IgD-negative memory B cell (primary cell): ENCODE measurements at regions not wholly inside any gene's neighbourhood (a gene's known extent, or its start where the extent isn't known, plus 50 kb on each side); places are given as distances from the start of the nearest gene placed in this dataset.
A peak's percentile ranks its signal among the peaks of the same experiment; 100 is the strongest.

Source experiments
- H3K27ac Mint-ChIP-seq, 3 donors: one replicate each; pipeline ENCODE4 v1.8.0; 2020 to 2022; ENCODE audit warnings: mild to moderate bottlenecking in 3 of 3, mixed read lengths in 3 of 3, moderate library complexity in 1 of 3
- H3K27me3 Mint-ChIP-seq: one replicate; pipeline ENCODE4 v1.8.0; 2021; ENCODE audit warnings: mixed read lengths
- H3K36me3 Mint-ChIP-seq: one replicate; pipeline ENCODE4 v1.8.0; 2020; ENCODE audit warnings: mild to moderate bottlenecking, mixed read lengths
- H3K4me1 Mint-ChIP-seq, 3 donors: one replicate each; pipeline ENCODE4 v1.8.0; 2020 to 2022; ENCODE audit warnings: mixed read lengths in 3 of 3, mild to moderate bottlenecking in 1 of 3
- H3K4me3 Mint-ChIP-seq, 4 donors: one replicate each; pipeline ENCODE4 v1.8.0; 2020 to 2022; ENCODE audit warnings: mild to moderate bottlenecking in 4 of 4, mixed read lengths in 4 of 4, moderate library complexity in 3 of 4
- H3K9me3 Mint-ChIP-seq, 3 donors: one replicate each; pipeline ENCODE4 v1.8.0; 2020 to 2021; ENCODE audit warnings: mixed read lengths in 3 of 3, mild to moderate bottlenecking in 1 of 3

DNA sequence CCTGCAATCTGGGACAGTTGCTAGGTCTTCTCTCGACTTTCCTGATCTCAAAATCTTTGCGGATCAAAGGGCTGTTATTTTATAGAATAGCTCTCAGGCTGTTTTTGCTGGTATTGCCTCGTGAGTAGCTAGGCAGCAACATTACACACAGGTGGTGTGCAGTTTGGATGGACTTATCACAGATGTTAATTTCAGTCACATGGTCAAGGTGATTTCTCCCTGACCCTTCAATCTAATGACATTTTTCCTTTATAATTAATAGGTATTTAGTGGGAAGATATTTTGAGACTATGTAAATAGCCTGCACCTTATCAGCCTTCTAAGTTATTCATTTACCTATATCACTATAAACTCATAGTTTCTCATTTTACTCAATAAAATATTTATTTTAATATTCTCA, 309.6 kb upstream of the PRKCQ start:
- Mint-ChIP-seq H3K27me3 (peaks cover 4% of the 10 kb centered on the region), H3K36me3 (no peaks in the 10 kb centered on the region)

DNA sequence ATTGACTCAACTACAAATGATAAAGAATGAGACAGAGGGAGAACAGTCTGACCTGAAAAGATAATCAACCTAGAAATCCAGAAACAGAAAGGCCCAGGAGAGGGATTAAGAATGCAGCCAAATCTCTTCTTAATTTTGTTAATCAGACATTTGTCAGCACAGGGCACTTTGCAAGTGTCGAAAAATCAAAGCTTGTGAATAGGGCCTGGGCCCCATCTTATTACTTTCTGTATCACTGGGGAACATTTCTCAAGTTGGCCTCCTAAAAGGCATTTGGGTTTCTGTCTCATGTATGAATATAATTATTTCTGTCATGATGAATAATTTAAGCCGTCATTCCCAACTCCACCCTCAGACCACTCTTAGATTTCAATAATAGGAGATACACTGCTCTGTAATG, 308.4 kb upstream of the PRKCQ start:
- no peak overlapping the region for H3K4me3 Mint-ChIP-seq
- peaks cover 8% of the 10 kb centered on the region for H3K27me3 Mint-ChIP-seq
- peaks cover 8 to 13% (median 12%) of the 10 kb centered on the region in 3 donors for H3K4me1 Mint-ChIP-seq
- no peak overlapping the region for H3K27ac Mint-ChIP-seq
- H3K9me3 Mint-ChIP-seq: no peaks in the 10 kb centered on the region
- H3K36me3 Mint-ChIP-seq: no peaks in the 10 kb centered on the region

More for the DNA sequence above, 309.6 kb upstream of the PRKCQ start:
- no peak overlapping the region for H3K4me3 Mint-ChIP-seq
- no peaks in the 10 kb centered on the region for H3K9me3 Mint-ChIP-seq
- H3K27ac Mint-ChIP-seq: peak overlapping the region in 1 of 3 donors; percentile 18
- H3K4me1 Mint-ChIP-seq: peaks cover 7 to 10% (median 7%) of the 10 kb centered on the region in 3 donors

DNA sequence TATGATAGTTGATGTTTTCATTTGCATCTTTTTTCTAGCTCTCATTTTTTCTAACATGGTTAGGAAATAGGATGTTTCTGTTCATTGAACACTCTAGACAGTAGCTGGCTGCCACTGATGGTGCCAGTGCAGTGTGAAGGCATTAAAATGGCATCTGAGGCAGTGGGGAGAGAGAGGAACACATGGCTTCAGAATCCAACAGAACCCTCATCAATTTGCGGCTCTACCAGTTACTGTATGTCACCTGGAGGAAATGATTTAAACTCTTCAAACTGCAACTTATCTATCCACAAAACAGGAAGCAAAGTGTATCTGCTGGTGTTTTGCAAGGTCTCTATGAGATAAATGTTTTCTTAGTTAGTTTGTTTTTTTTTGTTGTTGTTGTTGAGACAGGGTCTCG, 305.2 kb upstream of the PRKCQ start:
- Mint-ChIP-seq H3K4me1 (peaks cover 8 to 13% (median 12%) of the 10 kb centered on the region in 3 donors), H3K27me3 (peaks cover 5% of the 10 kb centered on the region)

DNA sequence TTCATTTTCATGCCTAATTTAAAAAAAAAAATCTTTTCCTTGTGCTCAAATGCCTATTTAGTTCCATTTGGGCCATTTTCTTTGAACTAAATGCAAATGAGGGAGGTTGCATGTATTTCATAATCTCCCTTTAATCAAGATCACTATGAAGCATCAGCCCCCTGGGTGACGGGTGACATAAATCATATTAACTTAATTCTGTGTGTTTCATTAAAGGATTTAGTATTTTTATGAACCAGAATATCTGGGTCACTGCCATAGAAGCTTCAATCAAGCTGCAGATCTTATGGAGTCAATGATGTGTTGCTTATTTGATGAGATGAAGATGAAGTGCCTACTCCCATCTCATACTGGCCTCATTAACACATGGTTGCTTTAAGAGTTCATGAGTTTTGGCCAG, 301.9 kb upstream of the PRKCQ start:
- Mint-ChIP-seq H3K27me3 (peaks cover 7% of the 10 kb centered on the region), H3K4me1 (peaks cover 8 to 13% (median 12%) of the 10 kb centered on the region in 3 donors), H3K36me3 (no peaks in the 10 kb centered on the region), H3K4me3 (no peak overlapping the region), H3K9me3 (no peaks in the 10 kb centered on the region), H3K27ac (no peak overlapping the region)

More for the DNA sequence above, 305.2 kb upstream of the PRKCQ start:
- H3K36me3 Mint-ChIP-seq: no peaks in the 10 kb centered on the region
- no peak overlapping the region for H3K27ac Mint-ChIP-seq
- H3K9me3 Mint-ChIP-seq: no peaks in the 10 kb centered on the region
- H3K4me3 Mint-ChIP-seq: peak overlapping the region in 1 of 4 donors; percentile 67

DNA sequence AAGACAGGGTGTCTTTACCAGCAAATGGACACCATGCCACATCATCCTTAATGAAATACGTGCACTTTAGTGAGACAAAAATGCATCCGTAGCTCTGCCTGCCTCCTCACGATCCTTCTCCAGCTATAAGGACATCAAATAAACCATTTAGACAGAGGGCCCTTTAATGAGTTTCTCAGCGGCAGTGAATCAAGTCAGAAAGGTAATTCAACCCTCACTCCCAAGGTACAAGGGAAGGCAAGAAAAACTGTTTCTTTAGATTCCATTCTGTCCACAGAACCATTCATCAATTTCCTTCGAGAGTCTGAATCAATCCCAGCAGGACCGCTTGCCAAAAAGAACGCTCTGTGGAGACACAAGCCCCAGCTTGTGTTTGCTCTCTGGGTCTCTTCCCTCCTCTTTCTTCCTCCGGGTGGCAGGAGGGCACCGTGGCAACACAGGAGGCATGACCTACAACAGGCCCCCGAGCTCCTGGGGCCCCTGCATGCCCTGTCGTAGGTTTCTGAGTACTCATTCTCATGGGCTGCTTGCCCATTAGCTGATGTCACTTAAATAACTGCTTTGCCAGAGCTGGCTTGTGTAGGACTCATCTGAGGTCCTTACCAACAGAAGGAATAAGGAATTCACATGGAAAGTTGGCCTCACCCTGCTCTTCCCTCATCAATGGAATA, 297.8 kb upstream of the PRKCQ start:
- Mint-ChIP-seq H3K36me3 (no peaks in the 10 kb centered on the region), H3K9me3 (no peaks in the 10 kb centered on the region), H3K27me3 (peaks cover 9% of the 10 kb centered on the region), H3K4me3 (no peak overlapping the region), H3K27ac (no peak overlapping the region), H3K4me1 (no peaks in the 10 kb centered on the region)

DNA sequence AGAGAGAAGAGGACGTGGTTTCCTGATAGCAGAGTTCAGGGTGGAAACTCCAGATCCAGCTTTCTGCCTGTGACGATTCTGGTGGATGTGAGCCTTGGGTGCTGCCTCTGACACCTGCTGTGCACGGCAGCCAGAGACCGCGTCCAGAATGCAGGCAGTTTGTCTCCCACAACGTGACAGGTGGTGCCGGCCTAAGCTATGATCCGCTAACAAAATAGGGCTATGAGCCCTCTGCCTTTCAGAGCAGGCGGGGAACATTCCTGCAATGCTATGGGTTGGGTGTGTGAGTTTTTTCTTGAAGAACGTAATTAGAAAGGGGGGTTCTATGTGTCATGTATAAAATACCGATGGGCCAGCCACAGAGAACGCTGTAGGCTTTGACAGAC, 297.3 kb upstream of the PRKCQ start:
- no peaks in the 10 kb centered on the region for H3K9me3 Mint-ChIP-seq

DNA sequence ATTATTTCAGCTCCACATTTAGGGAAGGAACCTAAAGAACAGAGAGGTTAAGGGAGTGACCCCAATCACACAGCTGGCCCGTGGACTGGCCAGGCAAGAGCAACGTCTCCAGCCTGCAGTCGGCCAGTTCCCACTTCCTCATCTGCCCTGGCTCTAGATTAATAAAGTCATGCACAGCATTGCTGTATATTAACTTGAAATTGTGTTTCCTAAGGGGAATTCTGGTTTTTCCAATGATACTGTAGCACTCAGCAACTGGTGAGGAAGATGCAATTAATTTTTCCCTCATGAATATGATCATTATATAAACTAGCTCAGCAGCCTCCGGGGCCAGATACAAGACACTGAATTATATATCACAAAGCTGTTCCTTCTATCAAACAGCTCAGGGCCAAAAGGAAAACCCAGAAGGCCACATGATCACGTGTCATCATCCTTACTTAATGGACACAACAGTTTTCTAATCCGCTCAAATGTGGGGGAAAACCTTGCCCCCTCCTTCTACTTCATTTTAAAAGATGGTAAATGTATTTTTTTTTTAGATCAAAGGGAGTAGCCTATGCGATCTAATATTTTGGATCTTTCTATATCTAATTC, 295.3 kb upstream of the PRKCQ start:
- peaks cover 11% of the 10 kb centered on the region for H3K27me3 Mint-ChIP-seq
- no peak overlapping the region for H3K27ac Mint-ChIP-seq
- H3K4me1 Mint-ChIP-seq: no peaks in the 10 kb centered on the region
- no peaks in the 10 kb centered on the region for H3K9me3 Mint-ChIP-seq
- no peak overlapping the region for H3K4me3 Mint-ChIP-seq
- no peaks in the 10 kb centered on the region for H3K36me3 Mint-ChIP-seq

More for the DNA sequence above, 297.3 kb upstream of the PRKCQ start:
- no peaks in the 10 kb centered on the region for H3K36me3 Mint-ChIP-seq
- H3K27ac Mint-ChIP-seq: no peak overlapping the region
- no peak overlapping the region for H3K4me3 Mint-ChIP-seq
- H3K4me1 Mint-ChIP-seq: no peaks in the 10 kb centered on the region
- H3K27me3 Mint-ChIP-seq: peaks cover 9% of the 10 kb centered on the region

DNA sequence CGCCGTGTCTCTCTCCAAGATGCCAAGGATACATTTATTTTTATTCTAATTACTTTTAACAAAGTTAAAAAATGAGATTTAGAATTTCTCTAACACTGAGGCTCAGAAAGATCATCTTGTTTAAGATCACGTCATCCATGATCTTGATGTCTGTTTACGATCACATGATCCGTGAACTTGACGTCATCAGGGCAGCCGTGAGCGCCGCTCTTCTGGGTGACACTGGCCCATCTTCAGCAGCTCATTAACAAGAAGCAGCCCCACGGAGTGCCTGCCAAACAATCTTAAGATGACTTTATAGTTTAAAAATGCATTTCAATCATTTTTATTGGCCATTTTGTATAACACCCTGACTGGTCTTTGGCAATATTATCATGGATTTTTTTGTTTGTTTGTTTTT, 291.1 kb upstream of the PRKCQ start:
- Mint-ChIP-seq H3K27me3 (peaks cover 9% of the 10 kb centered on the region), H3K4me1 (no peaks in the 10 kb centered on the region), H3K36me3 (no peaks in the 10 kb centered on the region), H3K27ac (no peak overlapping the region), H3K4me3 (no peak overlapping the region), H3K9me3 (no peaks in the 10 kb centered on the region)

DNA sequence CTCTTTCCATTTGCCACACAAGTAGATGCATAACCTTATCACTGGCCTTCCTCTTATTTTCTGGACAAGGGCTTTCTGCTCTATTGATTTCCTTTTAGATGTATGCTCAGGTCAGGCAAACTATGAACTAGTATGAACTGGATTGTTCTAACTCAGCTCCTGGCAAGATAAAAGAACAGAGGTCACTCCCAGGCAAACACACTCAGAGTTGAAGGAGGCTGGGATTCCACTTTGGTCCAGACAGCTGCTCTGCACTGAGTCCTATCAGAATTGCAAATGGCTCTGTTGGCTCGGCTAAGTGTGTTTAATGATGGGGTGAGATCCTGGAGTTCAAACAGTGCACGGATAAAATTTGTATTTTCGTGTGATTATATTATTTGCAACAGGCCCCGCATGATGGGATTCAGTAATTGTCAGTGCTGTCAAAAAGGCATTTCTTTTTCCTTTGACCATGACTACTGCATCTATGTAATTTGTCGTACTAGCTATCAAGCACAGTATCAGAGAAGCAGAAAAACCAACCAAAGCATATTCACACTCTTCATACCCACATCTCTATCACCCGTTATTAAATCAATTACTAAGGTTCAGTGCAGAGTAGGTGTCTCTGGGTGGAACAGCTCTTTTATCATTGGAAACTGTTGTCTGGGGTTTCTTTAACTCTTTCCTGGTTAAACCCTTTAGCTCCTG, 288.1 kb upstream of the PRKCQ start:
- Mint-ChIP-seq H3K4me1 (no peaks in the 10 kb centered on the region), H3K36me3 (no peaks in the 10 kb centered on the region), H3K27ac (no peak overlapping the region), H3K4me3 (no peak overlapping the region), H3K27me3 (peaks cover 5% of the 10 kb centered on the region), H3K9me3 (no peaks in the 10 kb centered on the region)

DNA sequence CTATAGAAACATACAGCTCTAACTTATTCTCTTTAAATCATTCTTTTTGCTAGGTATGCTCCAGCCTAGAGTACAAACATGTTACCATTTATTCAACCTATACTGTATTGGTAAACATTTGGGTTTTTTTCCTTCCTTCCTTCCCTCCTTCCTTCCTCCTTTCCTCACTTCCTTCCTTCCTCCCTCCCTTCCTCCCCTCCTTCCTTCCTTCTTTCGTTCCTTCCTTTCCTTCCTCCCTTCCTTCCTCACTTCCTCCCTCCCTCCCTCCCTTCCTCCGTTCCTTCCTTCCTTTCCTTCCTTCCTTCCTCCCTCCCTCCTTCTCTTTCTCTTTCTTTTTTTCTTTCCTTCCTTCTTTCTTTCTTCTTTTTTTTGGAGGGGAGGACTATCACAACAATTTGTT, 286.7 kb upstream of the PRKCQ start:
- H3K4me1 Mint-ChIP-seq: no peaks in the 10 kb centered on the region
- peaks cover 9% of the 10 kb centered on the region for H3K27me3 Mint-ChIP-seq
- H3K4me3 Mint-ChIP-seq: no peak overlapping the region
- peaks cover 0 to 5% (median 0%) of the 10 kb centered on the region in 3 donors for H3K9me3 Mint-ChIP-seq
- H3K27ac Mint-ChIP-seq: no peak overlapping the region
- no peaks in the 10 kb centered on the region for H3K36me3 Mint-ChIP-seq

DNA sequence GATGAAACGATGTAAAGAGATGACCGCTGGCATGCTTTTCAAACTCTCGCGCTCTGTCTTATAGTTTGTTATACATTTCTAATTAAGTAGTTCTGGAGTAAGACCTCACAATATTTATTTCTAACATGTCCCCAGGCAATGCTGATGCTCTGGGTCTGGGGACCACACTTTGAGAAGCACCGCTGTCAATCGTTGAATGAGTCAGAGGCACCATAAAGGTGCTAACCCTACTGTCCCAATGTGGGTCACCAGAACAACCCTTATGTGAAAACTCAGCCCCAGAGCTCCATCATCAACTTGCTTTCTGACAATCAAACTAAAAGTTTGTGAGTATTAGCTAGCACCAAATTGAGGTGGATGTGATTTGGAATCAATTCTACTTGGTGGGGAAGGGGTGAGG, 284.1 kb upstream of the PRKCQ start:
- Mint-ChIP-seq H3K27me3 (peaks cover 8% of the 10 kb centered on the region), H3K36me3 (no peaks in the 10 kb centered on the region), H3K27ac (peak overlapping the region in 1 of 3 donors; percentile 45), H3K4me3 (no peak overlapping the region), H3K9me3 (peaks cover 0 to 5% (median 0%) of the 10 kb centered on the region in 3 donors), H3K4me1 (no peaks in the 10 kb centered on the region)

DNA sequence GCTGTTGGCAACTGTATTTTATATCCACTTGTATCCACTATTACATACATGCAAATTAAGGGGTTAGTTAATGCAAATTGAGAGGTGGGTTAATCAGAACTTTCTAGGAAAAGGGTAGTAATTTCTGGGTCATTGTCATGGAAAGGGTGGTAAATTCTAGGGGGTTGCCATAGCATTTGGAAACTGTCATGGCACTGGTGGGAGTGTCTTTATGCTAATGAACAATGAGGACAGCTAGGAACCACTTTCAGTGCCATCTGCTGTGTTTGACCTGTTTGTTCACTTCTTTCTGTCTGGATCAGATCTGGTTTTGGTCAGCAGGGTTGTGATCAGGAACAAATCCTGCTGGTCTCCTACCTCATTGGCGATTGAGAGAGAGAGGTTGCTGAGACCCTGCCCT, 283.3 kb upstream of the PRKCQ start:
- Mint-ChIP-seq H3K36me3 (no peaks in the 10 kb centered on the region), H3K4me1 (no peaks in the 10 kb centered on the region), H3K9me3 (peaks cover 0 to 5% (median 0%) of the 10 kb centered on the region in 3 donors), H3K27ac (no peak overlapping the region), H3K27me3 (peaks cover 8% of the 10 kb centered on the region), H3K4me3 (no peak overlapping the region)

DNA sequence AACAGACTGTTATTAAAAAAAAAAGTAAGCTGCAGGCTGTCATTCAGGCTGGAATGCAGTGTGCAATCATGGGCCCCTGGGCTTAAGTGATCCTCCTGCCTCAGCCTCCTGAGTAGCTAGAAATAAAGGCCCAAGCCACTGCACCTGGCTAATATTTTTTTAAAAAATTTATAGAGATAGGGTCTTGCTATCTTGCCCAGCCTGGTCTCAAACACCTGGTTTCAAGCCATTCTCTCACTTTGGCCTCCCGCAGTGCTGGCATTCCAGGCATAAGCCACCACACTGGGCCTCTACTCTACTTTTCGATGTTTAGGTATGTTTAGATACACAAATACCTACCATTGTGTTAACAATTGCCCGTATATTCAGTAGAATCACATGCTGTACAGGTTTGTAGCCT, 270.4 kb upstream of the PRKCQ start:
- Mint-ChIP-seq H3K4me1 (no peaks in the 10 kb centered on the region), H3K4me3 (no peak overlapping the region), H3K27me3 (peaks cover 2% of the 10 kb centered on the region), H3K9me3 (no peaks in the 10 kb centered on the region), H3K27ac (no peak overlapping the region), H3K36me3 (no peaks in the 10 kb centered on the region)

DNA sequence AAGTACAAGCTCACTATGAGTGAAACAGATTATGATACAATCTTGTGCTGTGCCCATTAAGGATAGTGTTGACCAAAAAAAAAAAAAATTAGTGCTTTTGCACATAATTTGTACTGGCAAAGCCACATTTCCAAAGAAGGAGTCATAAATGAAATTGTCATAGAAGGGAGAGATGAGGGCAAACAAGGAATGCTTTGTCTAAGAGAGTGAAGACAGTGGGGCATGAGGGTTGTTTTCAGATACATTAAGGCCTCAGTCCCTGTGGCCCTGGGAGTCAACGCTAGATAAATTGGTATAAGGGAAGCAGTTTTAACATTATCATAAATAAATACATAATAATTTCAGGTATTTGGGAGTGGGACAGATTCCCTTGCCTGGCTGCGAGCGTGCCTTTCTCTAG, 267.5 kb upstream of the PRKCQ start:
- Mint-ChIP-seq H3K27me3 (peaks cover 1% of the 10 kb centered on the region), H3K4me1 (peaks cover 0 to 3% (median 2%) of the 10 kb centered on the region in 3 donors), H3K27ac (no peak overlapping the region), H3K36me3 (no peaks in the 10 kb centered on the region), H3K4me3 (no peak overlapping the region), H3K9me3 (no peaks in the 10 kb centered on the region)

DNA sequence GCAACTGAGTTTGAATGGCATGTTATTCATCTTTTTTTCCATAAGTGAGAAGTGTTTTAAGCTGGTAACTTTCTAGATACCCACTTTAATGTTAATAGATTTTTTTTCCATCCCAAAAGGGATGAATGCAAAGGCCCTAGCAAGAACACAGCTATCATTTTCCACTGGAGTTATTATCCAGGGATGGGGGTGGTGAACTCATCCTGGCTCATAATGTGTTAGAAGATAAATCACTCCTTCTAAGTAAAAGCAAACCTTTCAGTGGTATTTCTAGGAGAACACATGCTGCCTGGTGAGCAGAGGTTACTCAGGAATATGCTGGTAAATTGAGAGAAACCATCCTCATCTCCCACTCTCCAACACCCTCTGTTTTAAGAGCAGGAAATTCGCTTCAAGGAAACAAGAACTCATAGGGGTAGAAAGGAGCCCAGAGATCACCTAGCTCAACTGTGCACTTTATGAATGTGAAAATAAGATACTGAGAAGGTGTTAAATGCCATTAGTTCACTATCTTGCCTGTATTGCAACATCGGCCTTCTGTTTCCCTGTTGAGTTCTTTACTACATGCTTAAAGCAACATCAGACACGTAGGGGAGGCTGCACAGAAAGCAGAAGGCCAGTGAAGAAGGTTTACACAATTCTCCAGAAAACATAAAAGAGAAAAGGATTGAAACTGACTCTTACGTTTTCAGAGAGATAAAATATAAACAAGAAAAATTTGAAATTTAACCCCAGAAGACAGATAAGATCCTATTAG, 264.0 kb upstream of the PRKCQ start:
- no peak overlapping the region for H3K27ac Mint-ChIP-seq
- H3K36me3 Mint-ChIP-seq: no peaks in the 10 kb centered on the region
- peaks cover 1% of the 10 kb centered on the region for H3K27me3 Mint-ChIP-seq
- peaks cover 0 to 3% (median 2%) of the 10 kb centered on the region in 3 donors for H3K4me1 Mint-ChIP-seq
- no peaks in the 10 kb centered on the region for H3K9me3 Mint-ChIP-seq
- no peak overlapping the region for H3K4me3 Mint-ChIP-seq
